Cardiac fibroblast (primary cell): ENCODE measurements at regions not wholly inside any gene's neighbourhood (a gene's known extent, or its start where the extent isn't known, plus 50 kb on each side); places are given as distances from the start of the nearest gene placed in this dataset.

Source experiments
- DNase-seq, 2 donors: peaks; one replicate each; pipeline versions ENCODE4 v3.0.0 to v3.0.0-alpha.2; 2010; ENCODE audit warnings: low read depth in 2 of 2
- H3K4me3 ChIP-seq, 2 donors: replicated peaks in 1 of 2; 1 replicate in 1 of 2; 2 replicates in 1 of 2; pipeline ENCODE4 v1.5.1; 2011; ENCODE audit warnings: low read depth in 2 of 2, low read length in 2 of 2, mild to moderate bottlenecking in 2 of 2, moderate library complexity in 1 of 2
- CTCF ChIP-seq: IDR thresholded peaks from one replicate; pipeline ENCODE4 v1.5.1; 2011; ENCODE audit warnings: low read depth, mild to moderate bottlenecking, low read length, inconsistent platforms

DNA sequence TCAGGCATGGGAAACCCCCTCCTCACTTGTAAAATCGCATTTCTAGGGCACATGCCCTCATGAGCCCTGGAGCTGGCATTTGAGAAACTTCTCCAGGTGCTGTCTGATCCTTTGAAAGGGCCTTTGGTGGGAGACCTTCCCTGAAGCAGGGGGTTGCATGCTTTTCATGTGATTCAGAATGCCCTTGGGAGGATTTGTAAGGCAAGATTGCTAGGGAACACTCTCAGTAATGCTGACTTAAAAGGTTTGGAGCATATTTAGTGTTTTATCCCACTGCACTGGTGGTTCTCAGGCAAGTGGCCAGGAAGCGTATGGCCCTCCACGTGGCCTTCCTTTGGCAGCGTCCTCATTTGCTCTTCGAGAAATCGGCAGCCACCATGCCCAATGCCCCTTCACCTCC, 164.1 kb downstream of the ARRDC4 start:
- H3K4me3 ChIP-seq, result no peak overlapping the region
- no peak for TF ChIP-seq CTCF
- no peak for DNase-seq

GRCh38 chr15:98126326-98127085, 166.0 kb downstream of the ARRDC4 start:
- no peak overlapping the region for H3K4me3 ChIP-seq
- DNase-seq, result no peak
- no peak for TF ChIP-seq CTCF

- DNase-seq, result no peak
- no peak for TF ChIP-seq CTCF
- H3K4me3 ChIP-seq, result no peak overlapping the region
These were observed 167.1 kb downstream of the ARRDC4 start for GRCh38 chr15:98127586-98127985.

- DNase-seq, result no peak
- no peak for TF ChIP-seq CTCF
These were observed 171.4 kb downstream of the ARRDC4 start for GRCh38 chr15:98131924-98132323.

DNA sequence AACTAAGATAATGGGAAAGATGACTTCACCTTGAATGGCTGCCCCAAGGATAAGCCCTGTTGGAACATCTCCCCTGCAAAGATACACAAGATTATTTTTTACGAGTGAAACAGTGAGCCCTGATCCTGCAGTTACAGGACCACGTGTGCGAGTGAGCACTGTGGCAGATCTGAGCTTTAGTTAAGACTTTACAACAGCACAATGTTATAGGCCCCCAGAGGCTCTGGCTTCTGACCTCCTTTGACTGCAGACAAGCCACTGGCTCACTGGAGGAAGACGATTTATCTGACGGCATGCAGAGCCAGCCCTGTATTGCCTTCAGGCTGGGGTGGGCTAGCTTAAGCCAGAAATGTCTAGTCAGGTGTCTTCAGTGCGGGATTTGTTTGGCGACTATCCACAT, 174.4 kb downstream of the ARRDC4 start:
- no peak for TF ChIP-seq CTCF
- DNase-seq, result no peak
- no peak overlapping the region for H3K4me3 ChIP-seq

More at GRCh38 chr15:98131924-98132323, 171.4 kb downstream of the ARRDC4 start:
- H3K4me3 ChIP-seq, result no peak overlapping the region

- no peak for TF ChIP-seq CTCF
- no peak overlapping the region for H3K4me3 ChIP-seq
- DNase-seq, result no peak
These were observed 178.4 kb downstream of the ARRDC4 start for GRCh38 chr15:98138910-98139309.

GRCh38 chr15:98139337-98139736, 178.8 kb downstream of the ARRDC4 start:
- DNase-seq, result no peak
- TF ChIP-seq CTCF, result no peak
- no peak overlapping the region for H3K4me3 ChIP-seq
